Hepatocyte (in vitro differentiated cells): ENCODE measurements at regions not wholly inside any gene's neighbourhood (a gene's known extent, or its start where the extent isn't known, plus 50 kb on each side); places are given as distances from the start of the nearest gene placed in this dataset.

Source experiments
- DNase-seq: peaks from one replicate; pipeline ENCODE4 v3.0.0-alpha.2; 2016; ENCODE audit warnings: low spot score
- H2AFZ ChIP-seq: fragments of 200-600 bp; sonication (generic); 2 replicates; pipeline ENCODE4 v1.6.0; 2016; ENCODE audit warnings: antibody characterized with exemption, mild to moderate bottlenecking
- H3K27ac ChIP-seq: fragments of 200-600 bp; sonication (generic); 2 replicates; pipeline ENCODE4 v1.5.1; 2016; ENCODE audit warnings: mild to moderate bottlenecking
- H3K27me3 ChIP-seq: fragments of 200-600 bp; sonication (generic); 2 replicates; pipeline ENCODE4 v1.6.1; 2016
- H3K36me3 ChIP-seq: fragments of 200-600 bp; sonication (generic); replicated peaks from 2 replicates; pipeline ENCODE4 v1.5.1; 2016; ENCODE audit warnings: low read depth; ENCODE audit not compliant: insufficient read depth
- H3K4me1 ChIP-seq: fragments of 200-600 bp; sonication (generic); 2 replicates; pipeline ENCODE4 v1.5.1; 2016; ENCODE audit warnings: mild to moderate bottlenecking, moderate library complexity; ENCODE audit not compliant: insufficient read depth
- H3K4me2 ChIP-seq: fragments of 200-600 bp; sonication (generic); 2 replicates; pipeline ENCODE4 v1.6.0; 2016
- H3K4me3 ChIP-seq: fragments of 200-600 bp; sonication (generic); 2 replicates; pipeline ENCODE4 v1.5.1; 2016; ENCODE audit warnings: mild to moderate bottlenecking
- H3K79me2 ChIP-seq: fragments of 200-600 bp; sonication (generic); 2 replicates; pipeline ENCODE4 v1.6.0; 2017; ENCODE audit warnings: mild to moderate bottlenecking
- H3K9me2 ChIP-seq: fragments of 200-600 bp; sonication (generic); replicated peaks from 2 replicates; pipeline ENCODE4 v1.6.0; 2017; ENCODE audit warnings: mild to moderate bottlenecking; ENCODE audit not compliant: insufficient read depth
- H3K9me3 ChIP-seq: fragments of 200-600 bp; sonication (generic); 2 replicates; pipeline ENCODE4 v1.5.1; 2016; ENCODE audit warnings: low read depth, mild to moderate bottlenecking
- H4K20me1 ChIP-seq: fragments of 200-600 bp; sonication (generic); 2 replicates; pipeline ENCODE4 v1.6.0; 2016; ENCODE audit warnings: mild to moderate bottlenecking; ENCODE audit not compliant: insufficient read depth, poor library complexity, severe bottlenecking
- EZH2 ChIP-seq: fragments of 200-600 bp; sonication (generic); IDR thresholded peaks from 2 replicates; pipeline ENCODE4 v1.6.1; 2016; ENCODE audit warnings: antibody characterized with exemption, mild to moderate bottlenecking, borderline replicate concordance
- EZH2phosphoT487 ChIP-seq: fragments of 200-600 bp; sonication (generic); IDR thresholded peaks from one replicate; pipeline ENCODE4 v1.6.1; 2018; ENCODE audit warnings: antibody characterized with exemption, mild to moderate bottlenecking, low read depth, moderate library complexity; ENCODE audit not compliant: unreplicated experiment, severe bottlenecking
- WGBS: methylation state at CpG from one replicate; pipeline ENCODE4 v1.1.6; 2016; ENCODE audit warnings: low lambda C conversion rate; ENCODE audit errors: missing lambda C conversion rate; 5-methylcytosine and 5-hydroxymethylcytosine counted together
- TF ChIP-seq, protein P1 (sequence below): fragments of 200-600 bp; sonication (generic); IDR thresholded peaks from 2 replicates; pipeline ENCODE4 v1.5.1; 2016; ENCODE audit warnings: antibody characterized with exemption, mild to moderate bottlenecking; ENCODE audit not compliant: poor library complexity

DNA sequence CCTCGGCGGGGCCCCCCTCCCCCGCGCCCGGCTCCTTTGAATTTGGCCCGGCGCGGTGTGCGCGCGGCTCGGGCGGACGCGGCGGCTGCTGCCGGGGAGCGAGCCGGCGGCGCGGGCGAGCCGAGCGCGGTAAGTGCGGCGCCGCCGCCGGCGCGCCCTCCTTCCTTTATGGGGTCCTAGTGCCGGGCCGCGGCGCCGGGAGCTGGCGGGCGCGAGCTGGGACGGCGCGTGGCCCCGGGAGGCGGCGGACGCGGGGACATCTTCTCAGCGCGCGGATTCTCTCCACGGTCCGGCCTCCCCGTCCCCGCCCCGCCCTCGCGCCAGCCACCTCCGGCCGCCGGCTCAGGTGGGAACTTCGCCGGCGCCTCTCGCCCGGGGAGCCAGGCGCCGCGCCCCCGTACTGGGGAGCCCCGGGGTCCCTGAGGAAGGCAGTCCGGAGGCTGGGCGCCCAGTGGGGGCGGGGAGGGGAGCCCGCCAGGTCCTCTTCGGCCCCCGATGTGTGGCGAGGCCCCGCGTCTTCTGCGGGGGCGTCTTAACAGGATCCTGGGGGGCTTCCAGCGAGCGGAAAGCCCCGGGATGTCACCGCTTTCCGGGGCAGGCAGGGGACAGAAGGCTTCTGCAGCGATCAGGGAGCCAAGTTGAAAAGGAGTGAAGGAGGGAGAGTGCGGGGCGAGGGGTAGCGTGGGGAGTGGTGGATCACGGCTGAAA is 98.4 kb upstream of the TENM3 start:
- DNase-seq, result peak; percentile 75
- peaks cover 37% of the 10 kb centered on the region for H3K79me2 ChIP-seq

DNA sequence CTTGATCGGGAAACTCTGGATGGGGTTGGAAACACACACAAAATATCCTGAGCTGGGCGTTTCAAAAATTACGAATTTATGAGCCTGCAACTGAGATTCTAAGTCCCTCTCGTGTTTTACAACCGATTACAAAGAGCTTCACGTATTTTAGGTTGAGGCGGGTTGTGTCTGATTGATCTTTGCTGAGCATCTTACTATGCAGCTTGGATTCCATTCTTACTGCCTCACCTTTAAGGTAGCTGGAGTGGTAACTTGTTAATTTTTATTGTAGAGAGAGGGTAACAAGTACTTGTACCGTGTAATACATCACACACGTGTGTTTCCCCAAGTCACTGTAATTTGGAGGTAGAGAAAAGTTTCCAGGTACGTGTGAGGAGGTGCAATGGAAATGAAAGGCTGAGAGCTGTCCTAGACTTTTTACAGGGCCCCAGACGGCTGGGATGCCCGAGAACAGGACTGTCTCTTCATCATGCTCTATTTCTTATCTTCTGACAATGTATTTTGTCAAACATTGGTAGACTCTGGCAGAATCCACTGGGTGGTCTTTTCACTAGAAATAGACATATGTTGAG is 97.8 kb upstream of the TENM3 start:
- Histone ChIP-seq H3K9me3 (no peaks in the 10 kb centered on the region), H3K4me2 (peak overlapping the region; percentile 96), H3K36me3 (no peaks in the 10 kb centered on the region), H3K4me3 (peak overlapping the region; percentile 63), H4K20me1 (no peaks in the 10 kb centered on the region), H3K9me2 (no peaks in the 10 kb centered on the region), H3K27me3 (peaks cover 8% of the 10 kb centered on the region), H3K79me2 (peaks cover 42% of the 10 kb centered on the region), H3K27ac (peak overlapping the region; percentile 87), H2AFZ (peak overlapping the region; percentile 71), H3K4me1 (peaks cover 11% of the 10 kb centered on the region)
- 5% methylated on average over 12 of the region's 12 CpGs for WGBS
- TF ChIP-seq EZH2, result peak; percentile 35
- TF ChIP-seq, protein P1, sequence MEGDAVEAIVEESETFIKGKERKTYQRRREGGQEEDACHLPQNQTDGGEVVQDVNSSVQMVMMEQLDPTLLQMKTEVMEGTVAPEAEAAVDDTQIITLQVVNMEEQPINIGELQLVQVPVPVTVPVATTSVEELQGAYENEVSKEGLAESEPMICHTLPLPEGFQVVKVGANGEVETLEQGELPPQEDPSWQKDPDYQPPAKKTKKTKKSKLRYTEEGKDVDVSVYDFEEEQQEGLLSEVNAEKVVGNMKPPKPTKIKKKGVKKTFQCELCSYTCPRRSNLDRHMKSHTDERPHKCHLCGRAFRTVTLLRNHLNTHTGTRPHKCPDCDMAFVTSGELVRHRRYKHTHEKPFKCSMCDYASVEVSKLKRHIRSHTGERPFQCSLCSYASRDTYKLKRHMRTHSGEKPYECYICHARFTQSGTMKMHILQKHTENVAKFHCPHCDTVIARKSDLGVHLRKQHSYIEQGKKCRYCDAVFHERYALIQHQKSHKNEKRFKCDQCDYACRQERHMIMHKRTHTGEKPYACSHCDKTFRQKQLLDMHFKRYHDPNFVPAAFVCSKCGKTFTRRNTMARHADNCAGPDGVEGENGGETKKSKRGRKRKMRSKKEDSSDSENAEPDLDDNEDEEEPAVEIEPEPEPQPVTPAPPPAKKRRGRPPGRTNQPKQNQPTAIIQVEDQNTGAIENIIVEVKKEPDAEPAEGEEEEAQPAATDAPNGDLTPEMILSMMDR, result no peak
- peak; percentile 28 for DNase-seq

More for the DNA sequence above, 98.4 kb upstream of the TENM3 start:
- H3K36me3 ChIP-seq, result no peaks in the 10 kb centered on the region
- peak overlapping the region; percentile 83 for H3K4me3 ChIP-seq
- no peaks in the 10 kb centered on the region for H4K20me1 ChIP-seq
- no peaks in the 10 kb centered on the region for H3K9me3 ChIP-seq
- H3K27ac ChIP-seq, result peak overlapping the region; percentile 88
- 1% methylated on average over 37 of the region's 93 CpGs for WGBS
- H3K4me2 ChIP-seq, result peak overlapping the region; percentile 96
- H2AFZ ChIP-seq, result peak overlapping the region; percentile 71
- TF ChIP-seq EZH2 (no peak), EZH2phosphoT487 (no peak)
- TF ChIP-seq, protein P1, result no peak
- H3K9me2 ChIP-seq, result no peaks in the 10 kb centered on the region
- peaks cover 11% of the 10 kb centered on the region for H3K4me1 ChIP-seq
- H3K27me3 ChIP-seq, result peaks cover 8% of the 10 kb centered on the region

DNA sequence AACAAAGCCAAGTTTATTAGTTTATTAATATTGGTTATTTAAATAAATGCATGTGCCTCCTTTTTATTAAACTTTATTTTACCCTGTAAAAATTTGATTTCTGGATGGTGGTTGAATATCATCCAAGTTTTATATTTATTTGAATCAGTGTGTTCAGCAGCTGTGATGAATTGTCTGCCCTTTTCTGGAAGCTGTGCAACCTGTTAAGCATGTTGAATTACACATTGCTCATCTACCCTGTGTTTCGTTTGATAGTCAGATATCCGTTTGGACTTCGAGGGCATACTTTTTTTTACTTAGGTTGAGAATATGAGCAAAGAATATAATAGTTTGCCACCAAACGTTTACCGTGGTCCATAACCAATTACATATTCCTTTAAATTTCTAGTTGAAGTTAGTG is 95.8 kb upstream of the TENM3 start:
- peaks cover 44% of the 10 kb centered on the region for H3K79me2 ChIP-seq
- no peaks in the 10 kb centered on the region for H3K36me3 ChIP-seq
- no peaks in the 10 kb centered on the region for H3K27me3 ChIP-seq
- H3K9me3 ChIP-seq, result no peaks in the 10 kb centered on the region
- H3K4me3 ChIP-seq, result no peak overlapping the region
- no peaks in the 10 kb centered on the region for H3K9me2 ChIP-seq
- H4K20me1 ChIP-seq, result no peaks in the 10 kb centered on the region
- TF ChIP-seq, protein P1, result no peak
- no peak for TF ChIP-seq EZH2phosphoT487
- TF ChIP-seq EZH2, result no peak
- 62% methylated on average over 5 of the region's 5 CpGs for WGBS
- H3K27ac ChIP-seq, result no peak overlapping the region
- peaks cover under 1% of the 10 kb centered on the region for H3K4me1 ChIP-seq
- no peak overlapping the region for H2AFZ ChIP-seq
- peak overlapping the region; percentile 96 for H3K4me2 ChIP-seq
- DNase-seq, result no peak
